Ascending aorta (tissue), 2 donors: ENCODE measurements at regions not wholly inside any gene's neighbourhood (a gene's known extent, or its start where the extent isn't known, plus 50 kb on each side); places are given as distances from the start of the nearest gene placed in this dataset.

Experiments used
- DNase-seq, 2 donors: peaks; one replicate each; pipeline ENCODE4 v3.0.0-alpha.2; 2019; ENCODE audit warnings: low spot score in 2 of 2
- H3K27ac ChIP-seq, 2 donors: fragments of 200-600 bp; sonication (generic); one replicate each; pipeline ENCODE4 v1.5.1; 2016 to 2017; ENCODE audit warnings: mild to moderate bottlenecking in 1 of 2
- H3K27me3 ChIP-seq: fragments of 200-600 bp; sonication (generic); one replicate; pipeline ENCODE4 v1.5.1; 2017
- H3K36me3 ChIP-seq, 2 donors: fragments of 200-600 bp; sonication (generic); one replicate each; pipeline ENCODE4 v1.5.1; 2016
- H3K4me1 ChIP-seq, 2 donors: fragments of 200-600 bp; sonication (generic); one replicate each; pipeline ENCODE4 v1.5.1; 2016 to 2017; ENCODE audit warnings: mild to moderate bottlenecking in 1 of 2
- H3K4me3 ChIP-seq, 2 donors: fragments of 200-600 bp; sonication (generic); one replicate each; pipeline ENCODE4 v1.5.1; 2016 to 2017; ENCODE audit warnings: mild to moderate bottlenecking in 1 of 2
- H3K9me3 ChIP-seq, 2 donors: fragments of 200-600 bp; sonication (generic); one replicate each; pipeline ENCODE4 v1.5.1; 2016
- intact Hi-C: fragments of 100-400 bp; cut with DNase I; formaldehyde crosslinking; loops from one replicate; pipeline ENCODE4 v1.15.1; 2023
- TF ChIP-seq, protein P1 (sequence below), 3 experiments: fragments of 200-600 bp in 2 of 3; fragments of 450-650 bp in 1 of 3; sonication (generic) in 2 of 3; IDR thresholded peaks; one replicate each; pipeline ENCODE4 v1.5.1; 2016 to 2019; ENCODE audit warnings: antibody characterized with exemption in 3 of 3, mild to moderate bottlenecking in 1 of 3, moderate library complexity in 1 of 3

GRCh38 chr18:27491772-27492171 is 306.7 kb upstream of the CHST9 start:
- Histone ChIP-seq H3K27me3 (no peaks in the 10 kb centered on the region), H3K27ac (no peak overlapping the region), H3K4me3 (no peak overlapping the region), H3K36me3 (no peaks in the 10 kb centered on the region), H3K9me3 (no peaks in the 10 kb centered on the region), H3K4me1 (no peaks in the 10 kb centered on the region)
- no peak for DNase-seq
- intact Hi-C loops, result no loop called here
- TF ChIP-seq, protein P1, sequence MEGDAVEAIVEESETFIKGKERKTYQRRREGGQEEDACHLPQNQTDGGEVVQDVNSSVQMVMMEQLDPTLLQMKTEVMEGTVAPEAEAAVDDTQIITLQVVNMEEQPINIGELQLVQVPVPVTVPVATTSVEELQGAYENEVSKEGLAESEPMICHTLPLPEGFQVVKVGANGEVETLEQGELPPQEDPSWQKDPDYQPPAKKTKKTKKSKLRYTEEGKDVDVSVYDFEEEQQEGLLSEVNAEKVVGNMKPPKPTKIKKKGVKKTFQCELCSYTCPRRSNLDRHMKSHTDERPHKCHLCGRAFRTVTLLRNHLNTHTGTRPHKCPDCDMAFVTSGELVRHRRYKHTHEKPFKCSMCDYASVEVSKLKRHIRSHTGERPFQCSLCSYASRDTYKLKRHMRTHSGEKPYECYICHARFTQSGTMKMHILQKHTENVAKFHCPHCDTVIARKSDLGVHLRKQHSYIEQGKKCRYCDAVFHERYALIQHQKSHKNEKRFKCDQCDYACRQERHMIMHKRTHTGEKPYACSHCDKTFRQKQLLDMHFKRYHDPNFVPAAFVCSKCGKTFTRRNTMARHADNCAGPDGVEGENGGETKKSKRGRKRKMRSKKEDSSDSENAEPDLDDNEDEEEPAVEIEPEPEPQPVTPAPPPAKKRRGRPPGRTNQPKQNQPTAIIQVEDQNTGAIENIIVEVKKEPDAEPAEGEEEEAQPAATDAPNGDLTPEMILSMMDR (IDR thresholded peaks at IDR 0.05), result no peak

- Histone ChIP-seq H3K9me3 (no peaks in the 10 kb centered on the region), H3K27ac (no peak overlapping the region), H3K27me3 (no peaks in the 10 kb centered on the region), H3K4me3 (no peak overlapping the region), H3K36me3 (no peaks in the 10 kb centered on the region), H3K4me1 (no peaks in the 10 kb centered on the region)
- no peak for DNase-seq
- intact Hi-C loops, result no loop called here
- TF ChIP-seq, protein P1 (IDR thresholded peaks at IDR 0.05), result no peak
These were observed 298.2 kb upstream of the CHST9 start for GRCh38 chr18:27483276-27483675.

DNA sequence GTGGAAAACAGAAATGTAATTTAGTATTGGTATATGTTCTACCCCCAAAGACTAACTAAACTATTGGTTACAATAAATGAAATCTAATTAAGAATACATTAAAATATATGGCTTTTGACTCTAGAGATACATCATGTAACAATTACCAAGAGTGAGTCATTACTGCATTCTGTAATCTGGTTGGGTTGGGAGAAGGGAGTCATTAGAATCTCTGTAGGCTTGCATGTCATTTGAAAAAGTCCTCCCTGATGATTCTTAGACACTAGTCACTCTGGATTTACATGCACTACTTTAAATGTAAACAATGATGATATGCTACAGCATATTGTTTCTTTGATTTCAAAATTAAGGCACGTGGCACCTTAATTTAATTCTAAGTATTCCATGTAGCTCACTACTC is 293.4 kb upstream of the CHST9 start:
- TF ChIP-seq, protein P1 (IDR thresholded peaks at IDR 0.05), result no peak
- Histone ChIP-seq H3K9me3 (no peaks in the 10 kb centered on the region), H3K27me3 (no peaks in the 10 kb centered on the region), H3K4me3 (no peak overlapping the region), H3K36me3 (no peaks in the 10 kb centered on the region), H3K4me1 (no peaks in the 10 kb centered on the region), H3K27ac (no peak overlapping the region)
- intact Hi-C loops, result no loop called here
- DNase-seq, result no peak

DNA sequence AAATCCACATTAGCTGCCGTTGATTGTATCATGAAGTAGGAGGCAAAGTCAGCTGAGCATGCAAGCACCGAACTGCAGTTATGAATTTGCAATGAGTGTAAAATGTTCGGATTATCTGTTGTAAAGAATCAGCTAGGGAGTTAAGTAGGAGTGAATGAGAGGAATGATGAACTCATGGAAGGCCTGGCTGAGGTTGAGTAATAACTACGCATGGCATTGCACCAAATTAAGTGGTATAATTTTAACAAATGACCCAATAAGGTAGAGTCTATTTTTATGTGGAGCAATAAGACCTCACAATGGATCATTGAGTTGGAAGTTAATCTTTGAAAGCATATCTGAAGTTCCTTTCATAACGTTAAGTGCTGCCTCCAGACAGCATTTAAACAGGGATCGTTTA is 288.2 kb upstream of the CHST9 start:
- Histone ChIP-seq H3K4me3 (no peak overlapping the region), H3K4me1 (no peaks in the 10 kb centered on the region), H3K9me3 (no peaks in the 10 kb centered on the region), H3K27ac (no peak overlapping the region), H3K36me3 (no peaks in the 10 kb centered on the region), H3K27me3 (no peaks in the 10 kb centered on the region)
- TF ChIP-seq, protein P1 (IDR thresholded peaks at IDR 0.05), result no peak
- intact Hi-C loops, result no loop called here
- DNase-seq, result no peak

DNA sequence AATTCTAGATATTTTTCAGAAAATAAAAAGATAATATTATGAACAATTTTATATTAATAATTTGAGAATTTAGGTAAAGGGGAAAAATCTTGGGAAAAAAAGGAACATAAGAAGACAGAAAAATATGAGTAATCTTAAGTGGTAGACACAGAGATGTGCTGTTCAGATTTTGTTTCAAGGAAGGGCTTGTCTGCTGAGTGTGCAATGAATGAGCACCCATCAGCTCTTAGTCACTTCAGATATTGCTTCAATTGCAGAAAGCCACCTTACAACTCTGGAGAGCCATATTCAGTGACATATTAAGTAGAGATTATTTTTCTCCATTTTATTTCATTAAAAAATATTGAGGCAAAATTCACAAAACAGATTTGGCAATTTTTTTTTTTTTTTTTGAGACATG is 282.0 kb upstream of the CHST9 start:
- no peak for DNase-seq
- no peaks in the 10 kb centered on the region for H3K36me3 ChIP-seq
- no peaks in the 10 kb centered on the region for H3K27me3 ChIP-seq
- no peaks in the 10 kb centered on the region for H3K9me3 ChIP-seq
- no peak overlapping the region for H3K4me3 ChIP-seq
- TF ChIP-seq, protein P1 (IDR thresholded peaks at IDR 0.05), result no peak
- H3K27ac ChIP-seq, result no peak overlapping the region
- intact Hi-C loops, result no loop called here
- no peaks in the 10 kb centered on the region for H3K4me1 ChIP-seq

GRCh38 chr18:27461957-27462356 is 276.8 kb upstream of the CHST9 start:
- no peaks in the 10 kb centered on the region for H3K36me3 ChIP-seq
- intact Hi-C loops, result no loop called here
- TF ChIP-seq, protein P1 (IDR thresholded peaks at IDR 0.05), result no peak
- no peak overlapping the region for H3K4me3 ChIP-seq
- no peak for DNase-seq
- no peaks in the 10 kb centered on the region for H3K4me1 ChIP-seq
- no peak overlapping the region for H3K27ac ChIP-seq
- no peaks in the 10 kb centered on the region for H3K27me3 ChIP-seq
- no peaks in the 10 kb centered on the region for H3K9me3 ChIP-seq
